Glutamatergic neuron (in vitro differentiated cells): ENCODE measurements at regions not wholly inside any gene's neighbourhood (a gene's known extent, or its start where the extent isn't known, plus 50 kb on each side); places are given as distances from the start of the nearest gene placed in this dataset.

Experiments
- DNase-seq: peaks from one replicate; pipeline ENCODE4 v3.0.0; 2022
- H3K27ac Mint-ChIP-seq: one replicate; pipeline ENCODE4 v1.8.0; 2020; ENCODE audit warnings: mild to moderate bottlenecking, mixed read lengths, inconsistent platforms; ENCODE audit not compliant: unreplicated experiment
- H3K27me3 Mint-ChIP-seq: one replicate; pipeline ENCODE4 v1.8.0; 2020; ENCODE audit warnings: mild to moderate bottlenecking, moderate library complexity, mixed read lengths, inconsistent platforms; ENCODE audit not compliant: unreplicated experiment
- H3K36me3 Mint-ChIP-seq: one replicate; pipeline ENCODE4 v1.8.0; 2020; ENCODE audit warnings: mild to moderate bottlenecking, mixed read lengths, inconsistent platforms; ENCODE audit not compliant: unreplicated experiment
- H3K4me1 Mint-ChIP-seq: one replicate; pipeline ENCODE4 v1.8.0; 2020; ENCODE audit warnings: mild to moderate bottlenecking, low read depth, mixed read lengths, inconsistent platforms; ENCODE audit not compliant: unreplicated experiment
- H3K4me3 Mint-ChIP-seq: one replicate; pipeline ENCODE4 v1.8.0; 2020; ENCODE audit warnings: mild to moderate bottlenecking, mixed read lengths, inconsistent platforms; ENCODE audit not compliant: unreplicated experiment
- H3K9me3 Mint-ChIP-seq: one replicate; pipeline ENCODE4 v1.8.0; 2020; ENCODE audit warnings: mild to moderate bottlenecking, moderate library complexity, mixed read lengths, inconsistent platforms; ENCODE audit not compliant: unreplicated experiment
- CTCF ChIP-seq: fragments of 200-600 bp; sonication (generic); IDR thresholded peaks from one replicate; pipeline ENCODE4 v1.5.0; 2021; ENCODE audit not compliant: partially characterized antibody, unreplicated experiment

- DNase-seq: no peak
- Mint-ChIP-seq H3K27ac (no peak overlapping the region), H3K9me3 (peaks cover 5% of the 10 kb centered on the region), H3K36me3 (peaks cover 4% of the 10 kb centered on the region), H3K4me1 (peaks cover 7% of the 10 kb centered on the region), H3K4me3 (no peak overlapping the region), H3K27me3 (peaks cover 4% of the 10 kb centered on the region)
- no peak for TF ChIP-seq CTCF
Observed at GRCh38 chr5:154566146-154566680, 88.2 kb upstream of the HAND1 start.

GRCh38 chr5:154565123-154565522 lies 87.1 kb upstream of the HAND1 start:
- Mint-ChIP-seq H3K27me3 (peaks cover 4% of the 10 kb centered on the region), H3K4me1 (peaks cover 5% of the 10 kb centered on the region), H3K36me3 (peaks cover 4% of the 10 kb centered on the region), H3K4me3 (no peak overlapping the region), H3K27ac (no peak overlapping the region), H3K9me3 (peaks cover 3% of the 10 kb centered on the region)
- no peak for DNase-seq
- no peak for TF ChIP-seq CTCF

- no peak overlapping the region for H3K27ac Mint-ChIP-seq
- peaks cover 2% of the 10 kb centered on the region for H3K4me1 Mint-ChIP-seq
- peaks cover 4% of the 10 kb centered on the region for H3K36me3 Mint-ChIP-seq
- no peak for DNase-seq
- H3K27me3 Mint-ChIP-seq: peaks cover 4% of the 10 kb centered on the region
- TF ChIP-seq CTCF: no peak
- H3K9me3 Mint-ChIP-seq: peaks cover 3% of the 10 kb centered on the region
- no peak overlapping the region for H3K4me3 Mint-ChIP-seq
Observed at GRCh38 chr5:154562244-154562880, 84.3 kb upstream of the HAND1 start.

- Mint-ChIP-seq H3K36me3 (peaks cover 6% of the 10 kb centered on the region), H3K4me3 (no peak overlapping the region), H3K4me1 (no peaks in the 10 kb centered on the region), H3K27ac (no peak overlapping the region), H3K27me3 (no peaks in the 10 kb centered on the region), H3K9me3 (no peaks in the 10 kb centered on the region)
- TF ChIP-seq CTCF: no peak
- no peak for DNase-seq
Observed at GRCh38 chr5:154559398-154560276, 81.6 kb upstream of the HAND1 start.

GRCh38 chr5:154557548-154557947 lies 79.5 kb upstream of the HAND1 start:
- Mint-ChIP-seq H3K4me3 (no peak overlapping the region), H3K27me3 (peaks cover 2% of the 10 kb centered on the region), H3K27ac (no peak overlapping the region), H3K9me3 (peaks cover 4% of the 10 kb centered on the region), H3K36me3 (peaks cover 6% of the 10 kb centered on the region), H3K4me1 (no peaks in the 10 kb centered on the region)
- DNase-seq: no peak
- TF ChIP-seq CTCF: no peak
